Thoracic aorta (tissue), 2 donors: ENCODE measurements at regions not wholly inside any gene's neighbourhood (a gene's known extent, or its start where the extent isn't known, plus 50 kb on each side); places are given as distances from the start of the nearest gene placed in this dataset.
"Not testable (repeated sequence)": the region's sequence is repeated elsewhere in the genome, so short reads cannot be mapped to it uniquely, and the experiment has no call there.

Experiments used
- ATAC-seq: fragments of 150-250 bp; one replicate; pipeline ENCODE4 v1.8.0; 2017; ENCODE audit warnings: low read depth; ENCODE audit not compliant: insufficient number of reproducible peaks, low FRiP score
- DNase-seq: peaks from one replicate; pipeline ENCODE4 v3.0.0-alpha.2; 2020; ENCODE audit warnings: low spot score
- H3K27ac ChIP-seq, 2 donors: fragments of 200-600 bp; sonication (generic); 1 replicate in 1 of 2; 2 replicates in 1 of 2; pipeline ENCODE4 v1.5.1; 2016; ENCODE audit warnings: mild to moderate bottlenecking in 2 of 2, moderate library complexity in 2 of 2
- H3K27me3 ChIP-seq: fragments of 200-600 bp; sonication (generic); replicated peaks from 2 replicates; pipeline ENCODE4 v1.6.0; 2016; ENCODE audit warnings: mild to moderate bottlenecking; ENCODE audit not compliant: insufficient read depth
- H3K36me3 ChIP-seq: fragments of 200-600 bp; sonication (generic); one replicate; pipeline ENCODE4 v1.5.1; 2016
- H3K4me1 ChIP-seq, 2 donors: fragments of 200-600 bp; sonication (generic); 1 replicate in 1 of 2; 2 replicates in 1 of 2; pipeline versions ENCODE4 v1.5.1 to v1.6.0; 2016; ENCODE audit warnings: low read depth in 2 of 2, mild to moderate bottlenecking in 1 of 2; ENCODE audit not compliant: control insufficient read depth in 1 of 2
- H3K4me3 ChIP-seq: fragments of 200-600 bp; sonication (generic); 2 replicates; pipeline ENCODE4 v1.5.1; 2016; ENCODE audit warnings: mild to moderate bottlenecking
- H3K9me3 ChIP-seq: fragments of 200-600 bp; sonication (generic); 2 replicates; pipeline ENCODE4 v1.5.1; 2016

GRCh38 chr4:118442115-118442837 is 89.5 kb upstream of the PRSS12 start:
- not testable (repeated sequence) for H3K27me3 ChIP-seq, H3K9me3 ChIP-seq, H3K4me3 ChIP-seq, H3K4me1 ChIP-seq, H3K27ac ChIP-seq, ATAC-seq, H3K36me3 ChIP-seq, DNase-seq

GRCh38 chr4:118447397-118447796 is 94.6 kb upstream of the PRSS12 start:
- not testable (repeated sequence) for H3K27me3 ChIP-seq, H3K4me1 ChIP-seq, DNase-seq, H3K4me3 ChIP-seq, ATAC-seq, H3K27ac ChIP-seq, H3K36me3 ChIP-seq, H3K9me3 ChIP-seq

- not testable (repeated sequence) for H3K4me1 ChIP-seq, ATAC-seq, H3K9me3 ChIP-seq, H3K27me3 ChIP-seq, H3K36me3 ChIP-seq, DNase-seq, H3K27ac ChIP-seq, H3K4me3 ChIP-seq
Measured at GRCh38 chr4:118454857-118455256, 102.1 kb upstream of the PRSS12 start.

GRCh38 chr4:118461435-118461834 is 108.6 kb upstream of the PRSS12 start:
- not testable (repeated sequence) for H3K27me3 ChIP-seq, H3K36me3 ChIP-seq, H3K9me3 ChIP-seq, H3K4me1 ChIP-seq, H3K27ac ChIP-seq, H3K4me3 ChIP-seq, ATAC-seq, DNase-seq

- not testable (repeated sequence) for H3K4me1 ChIP-seq, H3K27me3 ChIP-seq, H3K4me3 ChIP-seq, H3K27ac ChIP-seq, H3K36me3 ChIP-seq, H3K9me3 ChIP-seq, DNase-seq, ATAC-seq
Measured at GRCh38 chr4:118465831-118466230, 113.0 kb upstream of the PRSS12 start.

- peak; percentile 95 for ATAC-seq
- not testable (repeated sequence) for H3K27ac ChIP-seq, H3K4me1 ChIP-seq
Measured at GRCh38 chr4:118474001-118474626, 121.3 kb upstream of the PRSS12 start.

GRCh38 chr4:118474771-118475170 is 122.0 kb upstream of the PRSS12 start:
- not testable (repeated sequence) for ATAC-seq, H3K4me1 ChIP-seq, DNase-seq, H3K27ac ChIP-seq, H3K4me3 ChIP-seq, H3K9me3 ChIP-seq, H3K27me3 ChIP-seq, H3K36me3 ChIP-seq

More at GRCh38 chr4:118474001-118474626, 121.3 kb upstream of the PRSS12 start:
- not testable (repeated sequence) for H3K4me3 ChIP-seq, H3K36me3 ChIP-seq, H3K27me3 ChIP-seq, H3K9me3 ChIP-seq, DNase-seq

- H3K9me3 ChIP-seq, DNase-seq, H3K27me3 ChIP-seq, H3K4me3 ChIP-seq, H3K4me1 ChIP-seq, ATAC-seq, H3K27ac ChIP-seq, H3K36me3 ChIP-seq: not testable (repeated sequence)
Measured at GRCh38 chr4:118475901-118476300, 123.1 kb upstream of the PRSS12 start.

- H3K4me1 ChIP-seq, result not testable (repeated sequence)
Measured at GRCh38 chr4:118477826-118478225, 125.0 kb upstream of the PRSS12 start.

GRCh38 chr4:118485801-118486314 is 133.1 kb upstream of the PRSS12 start:
- not testable (repeated sequence) for H3K4me1 ChIP-seq, H3K4me3 ChIP-seq, DNase-seq, ATAC-seq, H3K36me3 ChIP-seq, H3K27ac ChIP-seq, H3K9me3 ChIP-seq, H3K27me3 ChIP-seq

More at GRCh38 chr4:118477826-118478225, 125.0 kb upstream of the PRSS12 start:
- not testable (repeated sequence) for DNase-seq, H3K36me3 ChIP-seq, H3K9me3 ChIP-seq, H3K27ac ChIP-seq, H3K27me3 ChIP-seq, H3K4me3 ChIP-seq, ATAC-seq

- not testable (repeated sequence) for ATAC-seq, H3K4me3 ChIP-seq, H3K36me3 ChIP-seq, H3K4me1 ChIP-seq, H3K27ac ChIP-seq, H3K27me3 ChIP-seq, DNase-seq, H3K9me3 ChIP-seq
Measured at GRCh38 chr4:118492963-118493362, 140.2 kb upstream of the PRSS12 start.

GRCh38 chr4:118494437-118494836 is 141.6 kb upstream of the PRSS12 start:
- not testable (repeated sequence) for H3K36me3 ChIP-seq, H3K27ac ChIP-seq, H3K9me3 ChIP-seq, ATAC-seq, H3K27me3 ChIP-seq, H3K4me3 ChIP-seq, DNase-seq, H3K4me1 ChIP-seq
